RWPE1 (cell line): ENCODE measurements at regions not wholly inside any gene's neighbourhood (a gene's known extent, or its start where the extent isn't known, plus 50 kb on each side); places are given as distances from the start of the nearest gene placed in this dataset.

Experiments used
- CTCF ChIA-PET: fragments of 350-600 bp; sonication (Branson Sonifier 250); formaldehyde crosslinking; extraction: SDS; loops from one replicate; lab custom pipeline; 2021; lab: Yijun Ruan, JAX
- POLR2A ChIA-PET: fragments of 400-600 bp; formaldehyde crosslinking; extraction: SDS; loops from one replicate; lab custom pipeline; 2020; ENCODE audit warnings: antibody characterized with exemption; ENCODE audit not compliant: low non-redundant PET; lab: Yijun Ruan, JAX
- DNase-seq: peaks from one replicate; pipeline ENCODE4 v3.0.0; 2012; ENCODE audit warnings: low spot score
- H3K27ac ChIP-seq: fragments of 450-650 bp; 2 replicates; pipeline ENCODE4 v1.5.1; 2017
- CTCF ChIP-seq: fragments of 450-650 bp; conservative IDR thresholded peaks from 2 replicates; pipeline ENCODE4 v1.5.1; 2017; ENCODE audit warnings: low read depth, mild to moderate bottlenecking

DNA sequence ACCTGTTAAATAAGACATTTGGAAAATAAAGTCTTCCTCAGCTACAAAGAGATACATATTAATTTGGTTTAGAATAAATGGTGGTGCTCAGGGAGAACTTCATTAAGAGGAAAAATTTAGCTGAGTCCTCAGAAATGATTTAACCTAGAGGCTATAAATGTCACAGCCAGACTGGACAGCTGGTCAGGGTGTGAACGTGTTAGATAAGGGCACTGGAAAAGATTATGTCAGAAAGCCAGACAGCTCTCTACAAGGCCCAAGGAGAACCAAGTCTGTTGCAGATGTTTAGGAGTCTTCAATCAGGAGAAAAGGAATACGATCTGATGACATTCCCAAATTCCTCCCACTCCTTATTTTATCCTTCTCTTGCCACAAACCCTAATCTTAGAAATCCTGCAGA lies 265.2 kb downstream of the MAT2B start:
- ChIA-PET POLR2A (no interaction called here), CTCF (no interaction called here)
- no peak overlapping the region for H3K27ac ChIP-seq
- TF ChIP-seq CTCF: no peak
- DNase-seq: no peak

- ChIA-PET POLR2A (no interaction called here), CTCF (interaction anchor here (0.6 kb wide), 1 partner anchor 425 kb away, joined by 3 read pairs; no protein-coding TSS in a partner anchor)
- DNase-seq: no peak
- no peak for TF ChIP-seq CTCF
- H3K27ac ChIP-seq: no peak overlapping the region
Observed at GRCh38 chr5:163772241-163772640, 266.8 kb downstream of the MAT2B start.

DNA sequence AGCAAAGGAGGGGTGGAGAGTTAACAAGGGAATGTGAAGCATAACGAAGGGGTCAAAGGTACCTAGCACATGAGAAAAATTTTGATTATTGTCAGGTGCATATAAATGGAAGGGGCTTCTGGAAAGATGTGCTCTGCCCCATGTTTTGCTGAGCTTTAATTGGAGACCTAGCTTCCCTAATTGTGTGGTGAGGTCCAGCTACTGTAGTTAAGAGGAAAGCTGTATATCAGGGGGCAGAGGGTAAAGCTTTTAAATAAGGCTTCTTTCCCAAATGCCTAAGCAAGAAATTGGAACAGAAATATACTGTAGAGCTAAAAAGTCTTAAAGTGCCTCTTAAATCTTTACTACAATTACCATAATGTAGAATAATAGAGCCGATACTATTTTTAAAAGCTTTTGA lies 267.2 kb downstream of the MAT2B start:
- CTCF ChIA-PET: no interaction called here
- DNase-seq: no peak
- POLR2A ChIA-PET: no interaction called here

GRCh38 chr5:163773226-163773625 lies 267.8 kb downstream of the MAT2B start:
- ChIA-PET CTCF (no interaction called here), POLR2A (no interaction called here)
- TF ChIP-seq CTCF: no peak

More for the DNA sequence above, 267.2 kb downstream of the MAT2B start:
- no peak for TF ChIP-seq CTCF
- H3K27ac ChIP-seq: no peak overlapping the region

GRCh38 chr5:163789870-163790269 lies 284.5 kb downstream of the MAT2B start:
- H3K27ac ChIP-seq: no peak overlapping the region
- CTCF ChIA-PET: no interaction called here
- POLR2A ChIA-PET: no interaction called here
- DNase-seq: peak; percentile 39
- no peak for TF ChIP-seq CTCF

More at GRCh38 chr5:163773226-163773625, 267.8 kb downstream of the MAT2B start:
- no peak overlapping the region for H3K27ac ChIP-seq
- DNase-seq: no peak

DNA sequence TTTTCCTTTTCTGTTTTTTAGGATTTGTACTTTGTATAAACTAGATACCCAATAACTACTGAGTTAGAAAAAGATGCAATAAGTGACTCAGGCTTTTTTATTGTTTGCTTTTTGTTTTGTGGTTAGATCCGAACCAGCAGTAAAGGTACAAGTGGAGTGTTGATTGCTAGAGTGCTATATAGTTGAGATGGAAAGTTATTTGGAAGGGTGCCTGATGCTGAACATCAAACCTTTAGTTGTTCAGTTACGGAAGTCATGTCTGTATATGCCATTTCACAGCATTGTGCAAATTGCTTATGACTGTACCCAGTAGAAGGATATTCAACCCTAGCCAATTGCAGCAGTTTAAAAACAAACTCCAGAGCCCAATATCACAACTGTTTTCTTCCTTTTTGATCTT lies 285.1 kb downstream of the MAT2B start:
- DNase-seq: no peak
- no peak for TF ChIP-seq CTCF
- H3K27ac ChIP-seq: no peak overlapping the region
- POLR2A ChIA-PET: no interaction called here
- CTCF ChIA-PET: interaction anchor here (0.6 kb wide), 1 partner anchor 725 kb away, joined by 6 read pairs; no protein-coding TSS in a partner anchor
